A204.1 (cell line): ENCODE measurements at regions not wholly inside any gene's neighbourhood (a gene's known extent, or its start where the extent isn't known, plus 50 kb on each side); places are given as distances from the start of the nearest gene placed in this dataset.

Experiments used
- FAIRE-seq: peaks from 2 replicates; lab custom pipeline; 2012; peaks lifted over from hg19 to GRCh38; lab: Jason Lieb, UNC

DNA sequence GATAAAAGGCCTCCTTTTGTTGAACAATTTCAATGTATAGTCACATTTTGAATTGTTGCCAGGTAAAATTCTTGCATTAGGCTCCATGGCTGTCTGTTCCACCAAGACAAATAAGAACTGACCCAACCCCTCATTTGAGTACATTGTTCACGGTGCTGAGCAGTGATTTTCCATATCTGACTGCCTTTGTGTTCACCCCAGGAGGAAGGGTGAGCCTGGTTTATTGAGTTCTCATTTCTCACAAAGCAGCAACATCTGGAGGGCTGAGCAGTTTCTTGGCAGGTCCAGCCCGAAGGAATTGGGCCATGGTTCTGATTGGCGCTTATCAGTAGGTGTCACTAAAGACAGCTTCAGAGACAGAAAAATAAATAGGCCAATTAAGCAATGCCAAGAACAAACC lies 149.1 kb downstream of the BMP4 start:
- no peak for FAIRE-seq

GRCh38 chr14:53807108-53807507 lies 149.5 kb downstream of the BMP4 start:
- no peak for FAIRE-seq

GRCh38 chr14:53796734-53797133 lies 159.9 kb downstream of the BMP4 start:
- no peak for FAIRE-seq

DNA sequence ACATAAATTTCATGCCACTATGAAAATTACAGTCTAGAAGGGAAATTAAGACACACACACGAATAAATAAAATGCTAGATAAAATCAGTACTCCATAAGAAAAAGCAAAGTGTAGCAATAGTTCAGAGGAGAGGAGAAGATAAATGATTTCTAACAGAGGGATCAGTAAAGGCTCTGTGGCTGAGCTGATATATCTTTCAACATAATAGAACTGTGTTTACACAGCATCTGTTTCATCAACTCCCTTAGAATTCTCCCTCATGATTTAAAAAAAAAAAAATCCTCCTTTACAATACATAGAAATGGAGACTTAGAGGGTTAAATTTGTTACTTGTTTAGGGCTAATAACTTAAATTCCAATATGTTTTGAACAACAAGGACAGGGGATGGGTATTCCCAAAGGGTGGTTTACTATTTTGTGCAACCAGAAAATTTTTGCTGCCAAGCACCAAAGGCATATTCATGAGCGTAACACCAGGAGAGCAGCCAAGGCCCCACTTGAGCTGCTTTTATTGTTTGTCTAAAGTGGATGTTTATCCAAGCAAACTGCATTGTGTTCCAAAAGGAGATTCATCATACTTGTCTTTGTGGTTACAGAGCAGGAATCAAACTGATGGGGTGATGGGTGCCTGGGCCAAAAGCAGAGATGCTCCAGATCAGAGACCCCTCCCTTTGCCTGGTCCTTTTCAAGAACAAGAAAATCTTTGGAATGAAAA lies 162.7 kb downstream of the BMP4 start:
- no peak for FAIRE-seq

DNA sequence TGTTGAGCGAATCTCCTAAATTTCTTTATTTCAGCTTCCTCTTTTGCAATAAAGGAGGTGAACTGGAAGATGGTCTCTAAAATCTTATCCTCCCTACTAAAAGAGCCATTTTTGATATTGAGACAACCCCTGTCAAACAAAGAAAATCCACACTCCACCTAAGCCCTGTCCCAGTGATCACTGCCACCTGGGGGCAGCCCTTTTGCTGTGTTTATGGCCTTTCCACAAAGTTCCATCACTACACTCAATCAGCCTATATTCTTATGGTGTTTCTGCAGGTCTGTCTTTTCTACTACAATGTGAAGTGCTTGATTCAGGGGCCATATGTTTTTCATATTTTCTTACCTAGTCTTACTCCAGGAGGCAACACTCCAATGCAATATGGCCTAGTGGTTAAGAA lies 163.7 kb downstream of the BMP4 start:
- no peak for FAIRE-seq

- FAIRE-seq, result no peak
These were observed 165.7 kb downstream of the BMP4 start for GRCh38 chr14:53790731-53791500.

DNA sequence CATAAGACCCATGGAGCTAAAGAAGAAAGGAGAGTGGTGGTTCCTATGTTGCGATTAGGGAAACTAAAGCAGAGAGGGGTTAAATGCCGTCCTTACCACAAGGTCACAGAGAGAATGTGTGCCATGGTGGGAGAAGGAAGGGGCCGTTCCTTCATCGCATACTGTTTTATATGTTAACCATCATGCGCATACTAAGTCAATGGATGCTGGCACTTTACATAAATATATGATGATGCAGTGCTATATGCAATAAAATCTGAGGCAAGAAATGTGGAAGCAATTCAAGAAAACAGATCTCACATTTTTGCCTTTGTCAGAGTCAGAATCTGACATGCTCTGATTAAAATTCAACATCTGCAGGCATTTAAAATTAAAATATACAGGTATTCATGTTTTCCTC lies 168.1 kb downstream of the BMP4 start:
- no peak for FAIRE-seq

DNA sequence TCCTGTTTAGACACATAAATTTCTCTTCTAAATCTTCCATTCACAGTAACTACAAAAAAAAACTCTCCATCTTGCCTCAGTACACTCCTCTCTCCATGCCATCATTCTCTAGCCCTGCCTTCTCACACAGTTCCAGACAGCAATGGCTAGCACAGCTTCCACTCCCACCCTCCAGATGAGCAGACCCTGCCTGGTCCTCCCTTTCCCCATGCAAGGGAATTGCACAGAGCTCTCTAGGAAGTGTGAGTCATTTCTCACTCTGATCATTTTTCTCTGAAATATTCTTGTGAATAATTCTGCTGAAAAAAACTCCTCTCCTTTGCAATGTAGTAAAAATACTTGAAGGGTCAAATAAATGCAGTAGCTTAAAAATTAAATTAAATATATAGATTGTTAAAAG lies 170.6 kb downstream of the BMP4 start:
- FAIRE-seq, result no peak

- no peak for FAIRE-seq
These were observed 171.9 kb downstream of the BMP4 start for GRCh38 chr14:53784688-53785087.

DNA sequence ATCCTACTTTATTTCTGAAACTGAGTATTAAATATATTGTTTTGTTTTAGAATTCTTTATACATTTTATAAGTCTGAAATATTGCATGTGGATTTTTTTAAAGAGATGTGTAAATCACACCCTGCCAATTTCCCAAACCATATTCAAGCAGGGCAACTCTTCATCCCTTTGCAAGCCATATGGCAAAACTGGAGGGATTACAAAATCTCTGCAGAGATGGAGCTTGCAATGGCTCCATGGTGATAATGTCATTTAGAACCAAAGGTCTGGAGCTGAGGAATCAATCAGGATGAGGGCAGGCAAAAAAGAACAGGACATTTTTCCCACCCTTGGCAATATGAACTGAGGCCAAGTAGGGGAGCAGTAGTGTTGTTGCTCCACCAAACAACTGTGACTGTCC lies 173.4 kb downstream of the BMP4 start:
- no peak for FAIRE-seq

DNA sequence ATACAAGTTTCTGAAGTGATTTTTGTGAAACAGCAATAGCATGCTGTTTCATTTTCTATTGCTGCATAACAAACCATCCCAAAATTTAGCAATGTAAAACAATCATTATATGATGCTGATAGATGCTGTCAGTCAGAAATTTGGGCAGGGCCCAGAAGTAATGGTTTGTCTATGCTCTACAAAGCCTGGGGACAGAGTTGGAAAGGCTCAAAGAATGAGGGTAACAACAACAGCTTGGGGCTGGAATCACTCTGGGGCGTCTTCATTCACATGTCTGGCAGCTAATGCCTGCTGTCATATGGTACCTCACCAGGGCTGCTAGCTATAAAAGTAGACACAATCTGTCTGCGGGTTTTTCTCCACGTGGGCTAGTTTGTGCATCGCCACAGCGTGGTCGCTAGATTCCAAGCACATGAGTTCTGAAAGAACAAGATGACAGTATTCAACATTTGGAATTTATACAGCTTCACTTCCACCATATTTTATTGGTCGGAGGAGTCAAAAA lies 176.5 kb downstream of the BMP4 start:
- FAIRE-seq, result no peak

- FAIRE-seq, result no peak
These were observed 177.3 kb downstream of the BMP4 start for GRCh38 chr14:53779301-53779700.

GRCh38 chr14:53778263-53778662 lies 178.4 kb downstream of the BMP4 start:
- FAIRE-seq, result no peak

DNA sequence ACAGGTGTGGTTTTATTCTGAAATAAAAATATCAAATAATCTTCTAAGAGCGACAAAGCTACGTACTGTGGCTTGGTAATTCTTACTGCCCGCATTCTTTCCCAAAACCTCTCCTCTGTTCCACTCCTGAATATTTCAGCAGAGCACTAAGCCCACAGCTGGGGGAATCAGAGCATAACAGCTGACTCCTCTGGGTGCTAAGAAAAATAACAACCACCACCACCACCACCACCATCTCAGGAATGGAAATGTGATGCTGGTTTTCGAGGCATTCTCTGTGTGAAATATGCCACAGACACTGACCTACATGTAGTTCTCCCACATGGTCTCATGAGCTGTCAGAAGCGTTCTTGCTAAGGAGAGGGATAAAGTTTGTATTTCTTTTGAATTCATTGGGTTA lies 183.7 kb downstream of the BMP4 start:
- FAIRE-seq, result no peak

DNA sequence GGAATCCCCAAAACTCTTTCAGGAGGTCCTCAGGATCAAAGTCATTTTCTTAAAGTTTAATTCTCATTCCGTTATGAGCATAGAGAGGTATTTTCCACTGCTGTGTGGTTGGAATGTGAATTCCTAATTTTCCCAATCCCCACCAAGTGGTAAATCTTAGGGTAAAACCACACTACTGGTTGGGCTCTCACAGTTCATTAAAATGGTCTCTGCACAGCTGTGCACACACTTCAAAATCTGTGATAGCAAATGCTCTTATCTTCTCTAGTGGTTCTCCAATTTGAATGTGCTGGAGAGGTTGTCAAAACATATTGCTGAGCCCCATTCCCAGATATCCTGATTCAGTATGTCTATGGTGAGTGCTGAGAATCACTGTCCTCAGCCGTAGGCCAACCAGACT lies 189.1 kb downstream of the BMP4 start:
- FAIRE-seq, result no peak

DNA sequence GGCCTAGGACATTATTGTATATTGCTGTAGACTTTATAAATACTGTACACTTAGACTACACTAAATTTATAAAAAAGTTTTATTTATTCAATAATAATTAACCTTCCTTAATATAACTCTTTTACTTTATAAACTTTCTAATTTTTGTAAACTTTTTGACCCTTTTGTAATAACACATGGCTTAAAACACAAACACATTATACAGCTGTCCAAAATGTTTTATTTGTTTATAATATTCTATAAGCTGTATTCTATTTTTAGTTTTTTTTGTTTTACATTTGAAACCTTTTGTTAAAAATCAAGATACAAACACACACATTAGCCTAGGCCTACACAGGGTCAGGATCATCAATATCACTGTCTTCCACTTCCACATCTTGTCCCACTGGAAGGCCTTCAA lies 190.0 kb downstream of the BMP4 start:
- FAIRE-seq, result peak; percentile 55

GRCh38 chr14:53766106-53766505 lies 190.5 kb downstream of the BMP4 start:
- no peak for FAIRE-seq

DNA sequence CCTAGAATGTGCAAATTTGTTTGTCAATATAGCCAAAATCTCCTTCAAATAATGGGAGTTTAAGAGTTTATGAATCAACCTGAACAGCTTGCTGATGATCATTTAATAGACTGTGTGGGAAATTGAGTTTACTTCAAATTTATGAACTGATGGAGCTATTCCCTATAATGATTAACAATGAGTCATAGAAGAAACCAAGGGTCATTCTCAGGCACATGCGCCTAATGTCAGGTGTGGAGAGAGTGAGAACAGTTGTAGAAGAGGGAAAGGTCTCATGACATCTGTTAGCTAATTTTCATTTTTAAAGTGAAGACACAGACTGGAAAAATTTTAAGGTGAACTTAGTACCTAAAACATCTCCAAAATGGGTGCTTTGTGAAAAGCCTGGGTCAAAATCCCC lies 191.8 kb downstream of the BMP4 start:
- no peak for FAIRE-seq

DNA sequence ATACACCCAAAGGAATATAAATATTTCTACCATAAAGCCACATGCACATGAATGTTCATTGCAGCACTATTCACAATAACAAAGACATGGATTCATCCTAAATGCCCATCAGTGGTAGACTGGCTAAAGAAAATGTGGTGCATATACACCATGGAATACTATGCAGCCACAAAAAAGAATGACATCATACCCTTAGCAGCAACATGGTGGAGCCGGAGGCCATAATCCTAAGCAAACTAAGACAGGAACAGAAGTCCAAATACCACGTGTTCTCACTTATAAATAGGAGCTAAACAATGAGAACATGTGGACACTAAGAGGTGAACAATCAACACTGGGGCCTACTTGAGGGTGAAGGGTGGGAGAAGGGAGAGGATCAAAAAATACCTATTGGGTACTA lies 198.5 kb downstream of the BMP4 start:
- no peak for FAIRE-seq

GRCh38 chr14:53757732-53758131 lies 198.9 kb downstream of the BMP4 start:
- FAIRE-seq, result no peak

- FAIRE-seq, result no peak
These were observed 205.0 kb downstream of the BMP4 start for GRCh38 chr14:53751650-53752049.

- no peak for FAIRE-seq
These were observed 207.9 kb downstream of the BMP4 start for GRCh38 chr14:53748691-53749090.

DNA sequence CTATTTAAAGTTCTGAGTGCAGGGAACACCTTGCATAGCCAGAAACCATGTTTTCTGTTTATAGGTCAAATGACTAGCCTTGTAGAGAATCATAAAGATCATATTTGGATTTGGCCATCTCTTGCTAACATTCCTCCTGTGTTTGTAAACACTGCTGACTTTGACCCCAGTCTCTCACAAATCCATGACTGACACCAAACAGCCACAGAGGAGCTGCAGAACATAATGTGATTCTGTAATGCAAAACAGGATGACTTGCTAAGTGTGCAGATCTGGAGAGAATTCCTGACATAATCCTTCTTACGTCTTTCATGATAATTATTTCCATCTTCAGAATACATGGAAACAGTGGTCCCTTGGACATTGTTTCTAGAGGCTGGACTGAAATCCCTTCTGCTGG lies 211.8 kb downstream of the BMP4 start:
- FAIRE-seq, result no peak

GRCh38 chr14:53743371-53743770 lies 213.3 kb downstream of the BMP4 start:
- no peak for FAIRE-seq
